ENCODE measurements at regions not wholly inside any gene's neighbourhood (a gene's known extent, or its start where the extent isn't known, plus 50 kb on each side); places are given as distances from the start of the nearest gene placed in this dataset.
"Not testable (repeated sequence)": the region's sequence is repeated elsewhere in the genome, so short reads cannot be mapped to it uniquely, and the experiment has no call there.

DNA sequence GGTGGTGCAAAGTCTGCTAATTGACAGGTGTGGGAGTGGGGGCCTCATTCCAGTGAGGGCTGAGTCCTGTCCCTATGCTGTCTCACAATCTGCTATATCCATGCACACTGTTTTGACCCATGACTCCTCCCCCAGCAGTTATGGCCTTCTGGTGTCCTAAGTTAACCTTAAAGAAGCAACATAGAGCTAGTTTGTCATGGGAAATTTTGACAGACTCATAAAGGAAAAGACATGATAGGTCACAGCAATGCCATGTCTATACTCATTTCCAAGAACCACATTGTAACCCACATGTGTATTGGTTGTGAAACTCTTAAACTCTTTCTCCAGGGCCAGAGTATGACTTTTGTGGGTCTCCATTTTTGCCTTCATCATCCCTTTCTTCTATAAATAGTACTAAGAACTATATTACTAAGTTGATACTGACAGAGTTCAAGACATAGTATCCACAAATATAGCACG is 78.2 kb upstream of the SLC1A4 start:
- Mint-ChIP-seq H3K36me3 (ENCODE audit: low read depth) (no peaks in the 10 kb centered on the region), H3K27ac (no peak overlapping the region), H3K27me3 (peaks cover 5% of the 10 kb centered on the region), H3K9me3 (no peaks in the 10 kb centered on the region), H3K4me3 (peak overlapping the region; percentile 18), H3K4me1 (no peaks in the 10 kb centered on the region)
- ATAC-seq (replicated peaks): peak; percentile 92

DNA sequence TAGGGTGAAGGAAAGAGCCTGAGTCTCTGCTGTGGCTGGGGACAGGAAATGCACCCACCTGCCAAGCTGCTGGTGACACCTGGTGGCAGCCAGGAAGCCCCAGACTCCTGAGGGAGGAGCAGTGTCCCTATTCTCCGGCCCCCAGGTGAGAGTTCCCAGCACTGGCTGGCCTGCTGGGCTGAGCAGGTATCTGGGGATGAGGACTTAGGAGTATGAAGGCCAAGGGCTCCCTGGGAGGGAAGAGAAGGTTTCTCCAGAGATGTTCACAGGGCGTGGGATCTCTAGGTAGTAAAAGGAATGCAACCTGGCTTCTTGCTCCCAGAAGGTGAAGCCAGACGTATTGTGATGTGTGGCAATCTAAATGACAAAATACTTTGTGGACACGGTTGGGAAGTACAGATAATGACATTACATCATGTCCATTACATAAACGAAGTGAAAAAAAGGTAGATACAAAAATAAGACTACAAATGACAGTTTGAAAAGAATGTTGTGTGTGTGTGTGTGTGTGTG is 75.8 kb upstream of the SLC1A4 start:
- no peaks in the 10 kb centered on the region for H3K36me3 Mint-ChIP-seq (ENCODE audit: low read depth)
- ATAC-seq (replicated peaks): no peak
- no peak overlapping the region for H3K4me3 Mint-ChIP-seq
- H3K27ac Mint-ChIP-seq: no peak overlapping the region
- peaks cover 4% of the 10 kb centered on the region for H3K4me1 Mint-ChIP-seq
- H3K27me3 Mint-ChIP-seq: peaks cover 3% of the 10 kb centered on the region
- no peaks in the 10 kb centered on the region for H3K9me3 Mint-ChIP-seq

DNA sequence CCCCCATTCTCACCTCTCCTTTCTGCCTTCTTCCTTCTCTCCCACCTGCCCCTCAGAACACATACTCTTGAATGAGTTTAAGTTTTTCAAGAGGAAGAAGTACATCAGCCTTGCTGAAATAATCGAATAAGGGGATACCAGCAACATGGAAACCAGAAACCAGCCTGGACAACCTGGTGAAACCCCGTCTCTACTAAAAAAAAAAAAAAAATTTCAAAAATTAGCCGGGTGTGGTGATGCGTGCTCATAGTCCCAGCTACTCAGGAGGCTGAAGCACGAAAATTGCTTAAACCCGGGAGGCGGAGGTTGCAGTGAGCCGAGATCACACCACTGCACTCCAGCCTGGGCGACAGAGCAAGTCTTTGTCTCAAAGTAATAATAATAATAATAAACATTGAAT is 75.0 kb upstream of the SLC1A4 start:
- no peaks in the 10 kb centered on the region for H3K36me3 Mint-ChIP-seq (ENCODE audit: low read depth)

DNA sequence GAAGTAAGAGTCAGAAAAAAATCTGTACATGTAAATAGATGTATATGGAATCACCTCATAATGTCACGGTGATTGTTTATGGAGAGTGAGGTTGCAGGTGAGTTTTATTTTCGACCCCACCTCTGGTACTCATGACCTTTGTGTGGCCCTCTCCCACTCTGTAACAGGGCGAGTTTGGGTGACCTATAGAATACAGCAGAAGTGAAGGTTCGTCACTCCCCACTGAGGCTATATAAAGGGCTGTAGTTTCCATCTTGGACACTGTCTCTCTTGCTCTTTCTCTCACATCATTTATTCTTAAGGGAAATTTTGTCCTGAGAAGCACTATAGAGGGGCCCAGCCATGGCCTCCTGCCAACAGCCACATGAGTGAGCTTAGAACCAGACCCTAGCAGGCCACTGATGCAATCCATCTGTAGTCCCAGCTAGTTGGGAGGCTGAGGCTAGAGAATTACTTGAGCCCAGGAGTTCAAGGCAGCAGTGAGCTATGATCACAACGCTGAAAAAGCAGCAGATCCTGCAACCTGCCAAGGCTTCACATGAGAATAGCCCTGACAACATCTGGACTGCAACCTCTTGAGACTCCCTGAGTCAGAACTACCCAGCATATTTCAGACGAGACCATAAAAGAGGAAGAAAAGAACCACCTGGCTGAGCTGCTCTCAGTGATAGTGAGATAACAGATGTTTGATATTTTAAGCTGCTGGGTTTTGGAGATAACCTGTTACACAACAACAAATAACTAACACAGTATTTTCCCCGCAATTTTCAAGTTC is 74.3 kb upstream of the SLC1A4 start:
- peaks cover 4% of the 10 kb centered on the region for H3K4me1 Mint-ChIP-seq
- no peak overlapping the region for H3K4me3 Mint-ChIP-seq
- no peaks in the 10 kb centered on the region for H3K9me3 Mint-ChIP-seq
- no peaks in the 10 kb centered on the region for H3K27me3 Mint-ChIP-seq
- ATAC-seq (replicated peaks): no peak
- H3K36me3 Mint-ChIP-seq (ENCODE audit: low read depth): no peaks in the 10 kb centered on the region
- H3K27ac Mint-ChIP-seq: no peak overlapping the region

More for the DNA sequence above, 75.0 kb upstream of the SLC1A4 start:
- Mint-ChIP-seq H3K4me1 (peaks cover 4% of the 10 kb centered on the region), H3K27ac (no peak overlapping the region), H3K9me3 (no peaks in the 10 kb centered on the region), H3K27me3 (no peaks in the 10 kb centered on the region), H3K4me3 (no peak overlapping the region)
- ATAC-seq (replicated peaks): no peak

DNA sequence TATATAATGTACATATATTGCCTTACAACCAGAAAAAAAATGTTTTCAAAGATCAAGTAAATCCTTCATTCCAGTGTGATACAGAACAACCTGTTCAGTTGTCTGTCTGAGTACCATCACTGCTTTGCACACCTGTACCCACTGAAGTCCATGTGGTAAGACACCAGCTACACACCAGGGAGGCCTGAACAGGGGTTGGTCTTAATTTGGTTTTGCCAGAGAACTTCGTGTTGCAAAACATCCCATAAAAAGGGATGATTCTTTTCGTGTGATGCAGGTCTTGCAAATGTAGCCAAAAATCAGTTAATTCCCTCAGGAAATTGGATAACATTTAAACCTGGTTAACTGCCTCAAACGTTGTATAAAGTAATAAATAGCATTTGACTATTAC is 73.7 kb upstream of the SLC1A4 start:
- Mint-ChIP-seq H3K4me1 (peaks cover 4% of the 10 kb centered on the region), H3K9me3 (no peaks in the 10 kb centered on the region), H3K27me3 (no peaks in the 10 kb centered on the region), H3K4me3 (no peak overlapping the region), H3K36me3 (ENCODE audit: low read depth) (no peaks in the 10 kb centered on the region), H3K27ac (no peak overlapping the region)
- ATAC-seq (replicated peaks): no peak

DNA sequence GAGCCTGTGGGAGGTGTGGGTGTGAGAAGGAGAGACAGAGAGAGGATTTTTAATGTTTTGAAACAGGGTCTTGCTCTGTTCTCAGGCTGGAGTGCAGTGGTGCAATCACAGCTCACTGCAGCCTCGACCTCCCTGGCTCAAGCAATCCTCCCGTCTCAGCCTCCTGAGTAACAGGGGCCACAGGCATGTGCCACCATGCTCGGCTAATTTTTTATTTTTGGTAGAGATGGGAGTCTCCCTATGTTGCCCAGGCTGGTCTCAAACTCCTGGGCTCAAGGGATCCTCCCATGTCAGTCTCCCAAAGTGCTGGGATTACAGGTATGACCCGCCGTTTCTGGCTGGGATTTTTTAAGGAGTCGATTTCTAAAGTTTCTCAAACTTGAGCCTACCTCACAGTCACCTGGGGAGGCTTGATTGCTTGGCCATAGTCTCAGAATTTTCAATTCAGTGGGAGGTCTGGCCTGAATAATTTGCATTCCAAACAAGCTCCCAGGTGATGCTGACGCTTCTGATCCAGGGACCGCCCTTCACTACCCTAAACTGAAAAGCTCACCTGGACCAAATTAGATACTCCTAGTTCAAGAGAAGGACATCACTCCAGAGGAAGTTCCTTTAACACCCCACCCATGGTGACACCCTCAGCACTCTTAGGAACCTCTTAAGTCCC is 70.8 kb upstream of the SLC1A4 start:
- Mint-ChIP-seq H3K27me3 (no peaks in the 10 kb centered on the region), H3K36me3 (ENCODE audit: low read depth) (no peaks in the 10 kb centered on the region), H3K27ac (peak overlapping the region; percentile 88), H3K9me3 (no peaks in the 10 kb centered on the region), H3K4me1 (peaks cover 4% of the 10 kb centered on the region), H3K4me3 (peak overlapping the region; percentile 91)
- ATAC-seq (replicated peaks): no peak

DNA sequence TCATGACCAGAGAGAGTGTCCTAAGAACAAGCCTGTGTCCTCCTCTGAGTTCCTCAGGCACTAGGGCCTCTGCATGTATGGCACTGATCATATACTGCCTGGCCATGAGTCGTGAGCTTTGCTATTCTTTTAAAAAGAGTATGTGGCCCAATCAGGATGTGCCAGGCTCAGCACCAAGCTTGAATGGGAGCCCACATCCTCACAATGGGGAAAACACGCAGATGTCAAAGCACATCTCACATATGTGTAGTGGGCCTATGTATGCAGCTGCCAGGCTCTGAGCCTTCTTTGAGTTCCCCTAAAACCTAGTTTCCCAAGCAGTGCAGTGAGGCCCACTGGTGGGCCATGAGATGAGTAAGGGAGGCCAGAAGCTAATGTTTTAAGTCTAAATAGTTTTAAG is 69.9 kb upstream of the SLC1A4 start:
- ATAC-seq (replicated peaks): no peak
- Mint-ChIP-seq H3K27ac (peak overlapping the region; percentile 43), H3K4me3 (peak overlapping the region; percentile 91), H3K27me3 (no peaks in the 10 kb centered on the region), H3K4me1 (peaks cover 4% of the 10 kb centered on the region), H3K9me3 (no peaks in the 10 kb centered on the region), H3K36me3 (ENCODE audit: low read depth) (no peaks in the 10 kb centered on the region)

DNA sequence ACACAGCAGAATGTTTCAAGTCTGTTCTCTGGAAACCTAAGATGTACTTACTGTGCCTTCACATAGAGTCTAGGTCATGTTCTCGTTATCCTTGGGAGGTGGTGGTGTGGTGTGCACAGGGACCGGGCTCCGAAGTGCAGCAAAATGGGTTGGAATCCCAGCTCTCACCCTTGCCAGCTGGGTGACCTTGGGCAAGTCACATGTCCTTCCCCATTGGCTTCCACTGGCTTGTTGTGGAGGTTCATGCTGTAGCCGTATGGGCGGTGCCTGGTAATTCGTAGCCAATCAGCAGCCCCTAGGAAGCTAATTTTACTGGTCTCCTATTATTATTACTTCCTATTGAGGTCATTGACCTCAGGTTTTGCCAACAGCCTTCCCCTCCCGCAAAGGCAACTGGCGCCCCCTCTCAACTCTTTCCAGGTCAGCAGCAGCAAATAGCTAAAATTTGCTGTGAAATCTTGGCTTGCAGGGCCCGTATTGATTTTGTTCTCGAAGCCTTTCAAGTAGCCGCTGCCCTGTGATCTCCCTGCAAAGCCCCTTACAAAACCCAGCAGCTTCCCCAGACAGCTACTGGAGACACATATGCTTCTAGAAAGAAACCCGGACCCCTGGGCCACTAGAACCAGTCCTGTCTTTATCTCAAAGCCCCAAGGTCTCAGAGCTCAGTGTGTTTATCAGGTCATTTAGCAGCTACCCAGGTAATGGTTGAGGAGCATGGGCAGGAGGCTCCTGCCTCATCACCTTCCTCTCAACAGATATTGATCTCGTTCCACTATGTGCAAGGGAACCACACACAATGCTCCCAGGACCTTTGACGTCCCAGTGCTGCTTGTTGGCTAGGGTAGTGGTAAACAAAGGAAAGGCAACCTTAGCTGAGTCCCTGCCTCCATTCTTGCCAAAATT is 66.5 kb upstream of the SLC1A4 start:
- H3K4me1 Mint-ChIP-seq: peaks cover 2% of the 10 kb centered on the region
- H3K9me3 Mint-ChIP-seq: no peaks in the 10 kb centered on the region
- no peak overlapping the region for H3K4me3 Mint-ChIP-seq
- ATAC-seq (replicated peaks): no peak
- no peaks in the 10 kb centered on the region for H3K27me3 Mint-ChIP-seq
- no peak overlapping the region for H3K27ac Mint-ChIP-seq
- H3K36me3 Mint-ChIP-seq (ENCODE audit: low read depth): no peaks in the 10 kb centered on the region

DNA sequence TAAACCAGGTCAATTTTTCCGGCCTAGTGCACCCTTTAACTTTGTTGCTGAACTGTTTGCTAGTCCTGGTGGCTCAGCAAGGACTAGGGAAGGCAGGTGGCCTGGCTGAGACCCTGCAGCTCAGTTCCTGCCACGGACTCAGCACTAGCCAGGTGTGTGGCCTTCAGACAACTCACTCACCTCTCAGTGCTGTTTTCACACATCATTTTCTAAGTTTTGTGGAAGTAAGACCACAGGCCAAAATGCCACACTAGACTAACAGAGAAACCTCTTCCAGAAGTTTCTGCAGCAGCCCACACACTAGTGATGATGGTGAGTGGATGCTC is 65.9 kb upstream of the SLC1A4 start:
- no peak for ATAC-seq (replicated peaks)
- H3K36me3 Mint-ChIP-seq (ENCODE audit: low read depth): no peaks in the 10 kb centered on the region
- H3K27me3 Mint-ChIP-seq: no peaks in the 10 kb centered on the region
- no peak overlapping the region for H3K4me3 Mint-ChIP-seq
- no peaks in the 10 kb centered on the region for H3K4me1 Mint-ChIP-seq
- no peaks in the 10 kb centered on the region for H3K9me3 Mint-ChIP-seq
- H3K27ac Mint-ChIP-seq: no peak overlapping the region

DNA sequence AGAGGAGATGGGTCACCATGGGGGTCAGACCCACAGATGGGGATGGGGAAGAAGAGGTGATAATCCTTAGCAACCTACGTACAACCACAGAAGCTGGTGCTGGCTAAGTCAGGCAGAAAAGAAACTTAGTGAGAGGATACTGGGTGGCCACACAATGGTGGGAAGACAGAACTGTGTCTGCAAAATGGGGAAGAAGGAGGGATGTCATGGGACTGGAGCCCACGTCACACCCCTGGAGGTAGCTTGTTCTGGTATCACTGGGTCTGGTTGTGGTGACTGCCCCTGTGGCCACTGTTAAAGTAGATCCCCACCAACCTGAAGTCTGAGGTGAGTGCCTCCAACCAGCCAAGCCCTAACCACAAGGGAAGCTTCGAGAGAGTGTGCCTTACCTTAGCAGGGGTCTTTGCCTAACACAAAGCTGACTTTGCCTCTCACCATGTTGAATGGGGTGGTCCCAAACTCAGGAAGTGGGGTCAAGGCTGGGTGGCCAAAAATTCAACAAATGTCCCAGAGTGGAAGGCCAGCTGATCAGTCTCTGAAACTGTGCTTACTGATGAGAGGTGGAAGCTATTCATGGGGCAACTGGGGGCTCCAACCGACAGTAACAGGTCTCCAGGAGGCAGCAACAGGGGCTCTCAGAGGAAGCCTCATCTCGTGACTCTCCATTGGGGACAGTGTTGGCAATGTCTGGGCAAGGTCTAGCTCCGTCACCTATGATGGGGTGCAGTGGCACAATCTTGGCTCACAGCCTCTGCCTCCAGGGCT is 64.8 kb upstream of the SLC1A4 start:
- no peak overlapping the region for H3K4me3 Mint-ChIP-seq
- H3K27me3 Mint-ChIP-seq: no peaks in the 10 kb centered on the region
- H3K27ac Mint-ChIP-seq: peak overlapping the region; percentile 39
- no peak for ATAC-seq (replicated peaks)
- no peaks in the 10 kb centered on the region for H3K4me1 Mint-ChIP-seq
- H3K36me3 Mint-ChIP-seq (ENCODE audit: low read depth): no peaks in the 10 kb centered on the region
- H3K9me3 Mint-ChIP-seq: no peaks in the 10 kb centered on the region

DNA sequence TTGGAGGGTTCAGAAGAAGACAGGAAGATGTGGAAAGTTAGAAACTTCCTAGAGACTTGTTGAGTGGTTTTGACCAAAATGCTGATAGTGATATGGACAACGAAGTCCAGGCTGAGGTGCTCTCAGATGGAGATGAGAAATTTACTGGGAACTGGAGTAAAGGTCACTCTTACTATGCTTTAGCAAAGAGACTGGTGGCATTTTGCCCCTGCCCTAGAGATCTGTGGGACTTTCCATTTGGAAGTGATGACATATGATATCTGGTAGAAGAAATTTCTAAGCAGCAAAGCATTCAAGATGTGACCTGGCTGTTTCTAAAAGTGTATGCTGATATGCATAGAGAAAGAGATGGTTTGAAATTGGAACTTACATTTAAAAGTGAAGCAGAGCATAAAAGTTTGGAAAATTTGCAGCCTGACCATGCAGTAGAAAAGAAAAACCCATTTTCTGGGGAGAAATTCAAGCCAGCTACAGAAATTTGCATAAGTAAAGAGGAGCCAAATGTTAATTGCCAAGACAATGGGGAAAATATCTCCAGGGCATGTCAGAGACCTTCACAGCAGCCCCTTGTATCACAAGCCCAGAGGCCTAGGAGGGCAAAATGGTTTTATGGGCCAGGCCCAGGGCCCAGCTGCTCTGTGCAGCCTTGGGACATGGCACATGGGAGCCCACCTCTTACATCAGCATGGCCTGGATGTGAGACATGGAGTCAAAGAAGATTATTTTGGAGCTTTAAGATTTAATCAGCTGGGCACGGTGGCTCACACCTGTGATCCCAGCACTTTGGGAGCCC is 63.1 kb upstream of the SLC1A4 start:
- not testable (repeated sequence) for H3K27me3 Mint-ChIP-seq; ATAC-seq (replicated peaks); H3K4me1 Mint-ChIP-seq; H3K4me3 Mint-ChIP-seq; H3K36me3 Mint-ChIP-seq (ENCODE audit: low read depth); H3K9me3 Mint-ChIP-seq; H3K27ac Mint-ChIP-seq

DNA sequence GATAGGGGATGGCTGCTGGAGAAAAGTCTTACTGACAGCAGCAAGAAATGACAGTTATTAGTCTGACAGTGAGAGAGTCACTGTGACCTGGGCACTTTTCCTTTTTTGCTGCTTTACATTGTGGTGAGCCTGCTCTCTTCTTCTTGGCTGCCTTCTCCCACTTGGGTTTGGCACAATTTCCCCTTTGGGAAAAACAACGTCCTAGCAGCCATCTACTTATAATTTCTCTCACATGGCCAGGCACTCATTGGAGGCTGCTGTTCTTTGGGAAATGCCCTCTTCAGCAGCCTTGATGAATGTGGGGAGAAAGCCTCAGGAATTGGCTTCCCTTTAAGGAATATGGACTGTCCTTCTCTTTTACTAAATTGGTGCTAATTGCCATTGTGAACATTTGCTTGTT is 60.4 kb upstream of the SLC1A4 start:
- H3K4me3 Mint-ChIP-seq: no peak overlapping the region
- H3K9me3 Mint-ChIP-seq: no peaks in the 10 kb centered on the region
- H3K36me3 Mint-ChIP-seq (ENCODE audit: low read depth): no peaks in the 10 kb centered on the region
- H3K27me3 Mint-ChIP-seq: peaks cover 5% of the 10 kb centered on the region
- no peak for ATAC-seq (replicated peaks)
- no peak overlapping the region for H3K27ac Mint-ChIP-seq
- H3K4me1 Mint-ChIP-seq: no peaks in the 10 kb centered on the region

DNA sequence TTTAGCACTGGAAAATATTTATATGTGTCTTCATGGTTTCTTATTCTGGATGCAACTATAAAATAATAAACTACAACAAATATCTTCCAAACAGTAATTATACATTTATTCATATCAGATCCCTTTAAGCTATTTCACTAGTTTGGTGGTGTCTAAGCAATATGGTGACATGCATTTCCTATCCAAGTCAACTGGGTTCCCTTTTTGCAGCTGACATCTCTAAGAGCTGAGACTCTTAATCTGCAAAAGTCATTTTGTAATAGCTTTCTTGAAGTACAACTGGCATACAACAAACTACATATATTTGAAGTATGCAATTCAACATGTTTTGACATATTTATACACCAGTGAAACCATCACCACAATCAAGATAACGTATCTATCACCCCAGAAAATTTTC is 59.9 kb upstream of the SLC1A4 start:
- Mint-ChIP-seq H3K27me3 (peaks cover 5% of the 10 kb centered on the region), H3K9me3 (no peaks in the 10 kb centered on the region), H3K4me1 (no peaks in the 10 kb centered on the region), H3K36me3 (ENCODE audit: low read depth) (no peaks in the 10 kb centered on the region), H3K4me3 (no peak overlapping the region), H3K27ac (no peak overlapping the region)
- no peak for ATAC-seq (replicated peaks)

Data from activated T-helper 17 cell treated with anti-CD3 and anti-CD28 coated beads, Interleukin-2, amount 50 U/mL, for 72 hours (primary cell).